HL-60 (cell line): ENCODE measurements at regions not wholly inside any gene's neighbourhood (a gene's known extent, or its start where the extent isn't known, plus 50 kb on each side); places are given as distances from the start of the nearest gene placed in this dataset.

ENCODE experiments used
- CTCF ChIP-seq: IDR thresholded peaks from one replicate; pipeline ENCODE4 v1.5.1; 2011; ENCODE audit warnings: low read length, control low read depth, inconsistent platforms; ENCODE audit not compliant: insufficient read depth
- GABPA ChIP-seq: IDR thresholded peaks from 2 replicates; pipeline ENCODE4 v1.6.1; 2012; ENCODE audit warnings: low read depth
- POLR2AphosphoS5 ChIP-seq: IDR thresholded peaks from 2 replicates; pipeline ENCODE4 v1.6.1; 2012; ENCODE audit warnings: low read depth
- SPI1 ChIP-seq: IDR thresholded peaks from 2 replicates; pipeline ENCODE4 v1.6.1; 2012; ENCODE audit warnings: low read depth, mild to moderate bottlenecking, borderline replicate concordance
- TF ChIP-seq, protein P1 (sequence below): IDR thresholded peaks from 2 replicates; pipeline ENCODE4 v1.6.1; 2012; ENCODE audit warnings: low read depth; ENCODE audit not compliant: insufficient replicate concordance

DNA sequence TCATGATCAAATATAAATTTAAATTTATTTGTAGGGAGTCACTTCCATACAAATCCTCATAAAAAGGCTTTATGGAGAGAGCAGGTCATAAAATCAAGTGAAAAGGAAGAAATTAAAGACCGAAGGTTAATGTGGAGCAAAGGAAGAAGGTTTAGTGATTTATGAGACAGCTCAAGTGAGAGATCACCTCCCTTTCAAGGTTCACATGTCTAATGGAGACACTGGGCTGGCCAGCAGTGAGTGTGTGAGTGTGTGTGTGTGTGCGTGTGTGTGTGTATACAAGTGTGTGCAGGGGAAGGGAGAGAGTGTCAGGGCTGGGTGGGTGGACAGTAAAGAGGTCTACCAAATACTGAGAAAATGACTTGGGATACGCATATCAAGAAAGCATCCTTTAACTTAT is 251.2 kb downstream of the FAT3 start:
- TF ChIP-seq CTCF, result no peak
- no peak for TF ChIP-seq POLR2AphosphoS5
- no peak for TF ChIP-seq GABPA
- TF ChIP-seq, protein P1, sequence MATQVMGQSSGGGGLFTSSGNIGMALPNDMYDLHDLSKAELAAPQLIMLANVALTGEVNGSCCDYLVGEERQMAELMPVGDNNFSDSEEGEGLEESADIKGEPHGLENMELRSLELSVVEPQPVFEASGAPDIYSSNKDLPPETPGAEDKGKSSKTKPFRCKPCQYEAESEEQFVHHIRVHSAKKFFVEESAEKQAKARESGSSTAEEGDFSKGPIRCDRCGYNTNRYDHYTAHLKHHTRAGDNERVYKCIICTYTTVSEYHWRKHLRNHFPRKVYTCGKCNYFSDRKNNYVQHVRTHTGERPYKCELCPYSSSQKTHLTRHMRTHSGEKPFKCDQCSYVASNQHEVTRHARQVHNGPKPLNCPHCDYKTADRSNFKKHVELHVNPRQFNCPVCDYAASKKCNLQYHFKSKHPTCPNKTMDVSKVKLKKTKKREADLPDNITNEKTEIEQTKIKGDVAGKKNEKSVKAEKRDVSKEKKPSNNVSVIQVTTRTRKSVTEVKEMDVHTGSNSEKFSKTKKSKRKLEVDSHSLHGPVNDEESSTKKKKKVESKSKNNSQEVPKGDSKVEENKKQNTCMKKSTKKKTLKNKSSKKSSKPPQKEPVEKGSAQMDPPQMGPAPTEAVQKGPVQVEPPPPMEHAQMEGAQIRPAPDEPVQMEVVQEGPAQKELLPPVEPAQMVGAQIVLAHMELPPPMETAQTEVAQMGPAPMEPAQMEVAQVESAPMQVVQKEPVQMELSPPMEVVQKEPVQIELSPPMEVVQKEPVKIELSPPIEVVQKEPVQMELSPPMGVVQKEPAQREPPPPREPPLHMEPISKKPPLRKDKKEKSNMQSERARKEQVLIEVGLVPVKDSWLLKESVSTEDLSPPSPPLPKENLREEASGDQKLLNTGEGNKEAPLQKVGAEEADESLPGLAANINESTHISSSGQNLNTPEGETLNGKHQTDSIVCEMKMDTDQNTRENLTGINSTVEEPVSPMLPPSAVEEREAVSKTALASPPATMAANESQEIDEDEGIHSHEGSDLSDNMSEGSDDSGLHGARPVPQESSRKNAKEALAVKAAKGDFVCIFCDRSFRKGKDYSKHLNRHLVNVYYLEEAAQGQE, result no peak
- TF ChIP-seq SPI1, result no peak
